HEK293T (cell line): ENCODE measurements at regions not wholly inside any gene's neighbourhood (a gene's known extent, or its start where the extent isn't known, plus 50 kb on each side); places are given as distances from the start of the nearest gene placed in this dataset.

Experiments
- ELF4 ChIP-seq: fragments of 450-650 bp; IDR thresholded peaks from 2 replicates; pipeline ENCODE4 v1.6.1; 2017; ENCODE audit warnings: antibody characterized with exemption
- HDGF ChIP-seq: fragments of 450-650 bp; IDR thresholded peaks from 2 replicates; pipeline ENCODE4 v1.6.1; 2017; ENCODE audit warnings: antibody characterized with exemption, borderline replicate concordance
- LEF1 ChIP-seq: fragments of 450-650 bp; IDR thresholded peaks from 2 replicates; pipeline ENCODE4 v1.6.1; 2017; ENCODE audit warnings: mild to moderate bottlenecking, borderline replicate concordance
- SP1 ChIP-seq: fragments of 450-650 bp; IDR thresholded peaks from 2 replicates; pipeline ENCODE4 v1.6.1; 2017
- TARDBP ChIP-seq: fragments of 450-650 bp; IDR thresholded peaks from 2 replicates; pipeline ENCODE4 v1.6.1; 2016

DNA sequence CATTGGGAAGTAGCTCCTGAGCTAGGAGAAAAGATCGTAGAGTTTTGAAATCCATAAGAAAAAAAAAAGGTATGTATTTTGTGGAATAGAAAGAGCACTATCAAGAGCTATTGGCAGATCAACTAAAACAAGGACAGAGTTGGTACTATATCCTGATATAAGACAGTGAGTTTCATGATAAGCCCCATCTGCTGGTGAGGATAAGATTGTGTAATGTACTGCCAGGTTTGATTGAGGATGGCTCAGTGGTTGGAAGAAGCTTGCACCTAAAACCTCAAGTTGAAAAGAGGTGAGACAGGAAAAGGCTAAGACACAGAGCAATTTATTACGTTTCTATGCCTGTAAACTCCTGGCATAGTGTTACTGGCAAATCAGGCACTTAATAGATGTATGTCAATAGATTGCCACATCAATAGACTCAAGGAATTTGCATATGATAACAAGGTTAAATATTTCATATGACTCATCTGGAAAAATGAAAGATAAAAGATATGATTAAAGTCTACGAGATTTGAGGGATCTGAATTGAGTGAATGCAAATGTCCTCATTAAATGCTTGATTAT lies 525.6 kb downstream of the FLRT2 start:
- TF ChIP-seq ELF4 (no peak), LEF1 (no peak), SP1 (no peak), HDGF (no peak), TARDBP (no peak)
